Astrocyte of the cerebellum (primary cell): ENCODE measurements at regions not wholly inside any gene's neighbourhood (a gene's known extent, or its start where the extent isn't known, plus 50 kb on each side); places are given as distances from the start of the nearest gene placed in this dataset.

ENCODE experiments used
- DNase-seq: peaks from one replicate; pipeline ENCODE4 v3.0.0-alpha.2; 2011; ENCODE audit warnings: low read depth
- H3K4me3 ChIP-seq: 2 replicates; pipeline ENCODE4 v1.5.1; 2011; ENCODE audit warnings: mild to moderate bottlenecking, low read depth, low read length, moderate library complexity
- CTCF ChIP-seq: IDR thresholded peaks from 2 replicates; pipeline ENCODE4 v1.5.1; 2012; ENCODE audit warnings: low read length, low read depth, moderate library complexity, mild to moderate bottlenecking; ENCODE audit errors: missing control alignments
- in situ Hi-C: cut with HindIII; loops from 2 replicates; pipeline ENCODE4 v1.10.0; 2017; ENCODE audit warnings: low sequenced_read_pairs

DNA sequence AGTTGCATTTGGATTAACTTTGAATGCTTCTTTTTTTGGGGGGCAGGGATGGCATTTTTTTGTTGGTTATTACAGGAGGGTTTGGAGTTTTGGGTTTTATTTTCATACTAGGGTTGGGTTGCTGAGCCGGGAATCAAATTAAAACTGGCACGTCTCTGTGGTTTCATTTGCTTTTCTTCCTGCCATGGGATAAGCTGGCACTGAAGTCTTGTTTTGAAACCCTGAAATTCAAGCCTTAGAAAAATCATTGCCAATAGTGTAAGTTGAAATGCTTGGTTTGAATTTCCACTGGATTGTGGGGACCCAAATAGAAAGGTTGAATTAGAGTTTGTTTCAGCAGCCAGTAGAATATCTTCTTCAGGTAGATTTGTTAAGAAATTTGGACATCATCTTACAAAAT, 193.1 kb upstream of the DCBLD2 start:
- DNase-seq, result no peak
- H3K4me3 ChIP-seq, result no peak overlapping the region
- TF ChIP-seq CTCF, result no peak
- in situ Hi-C loops, result no loop called here

GRCh38 chr3:99087277-99087676, 185.8 kb upstream of the DCBLD2 start:
- no peak for DNase-seq
- no peak overlapping the region for H3K4me3 ChIP-seq
- no peak for TF ChIP-seq CTCF
- in situ Hi-C loops, result no loop called here

DNA sequence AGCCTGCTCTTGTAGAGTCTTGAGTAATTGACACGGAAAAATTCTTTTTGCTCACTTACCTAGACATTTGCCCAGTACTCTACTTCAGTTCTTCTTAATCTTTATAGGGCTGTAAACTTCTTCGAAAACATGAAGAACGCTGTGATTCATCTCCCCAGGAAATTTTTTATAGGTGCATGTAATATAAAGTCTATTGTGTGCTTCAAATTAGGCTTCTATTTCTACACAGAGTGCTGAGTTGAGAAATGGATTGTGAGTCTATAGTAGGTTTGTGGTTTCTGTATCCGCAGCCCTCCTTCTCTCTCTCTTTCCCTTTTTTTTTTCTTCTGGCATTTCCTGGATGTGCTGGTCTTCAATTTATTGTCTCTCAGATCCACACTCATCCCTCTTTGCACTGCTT, 183.3 kb upstream of the DCBLD2 start:
- DNase-seq, result no peak
- in situ Hi-C loops, result no loop called here
- no peak overlapping the region for H3K4me3 ChIP-seq
- no peak for TF ChIP-seq CTCF

DNA sequence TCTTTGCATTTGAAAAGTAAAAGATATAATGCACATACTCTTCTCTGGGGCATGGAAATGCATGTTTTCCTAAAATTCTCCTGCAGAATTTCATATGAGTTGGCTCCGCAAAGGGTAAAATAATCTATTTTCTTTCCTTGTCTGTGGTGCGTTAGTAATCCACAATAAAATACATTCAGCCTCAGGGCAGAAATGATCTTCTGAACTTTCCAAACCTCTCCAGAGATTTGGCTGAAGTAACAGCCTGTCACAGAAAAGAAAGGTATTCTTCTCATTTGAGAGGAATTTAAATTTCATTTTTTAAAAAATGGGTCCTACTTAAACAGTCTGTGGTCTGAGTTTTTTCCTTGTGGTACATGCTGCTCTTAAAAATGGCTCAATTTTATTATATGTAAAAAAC, 182.7 kb upstream of the DCBLD2 start:
- TF ChIP-seq CTCF, result no peak
- H3K4me3 ChIP-seq, result no peak overlapping the region
- in situ Hi-C loops, result no loop called here
- DNase-seq, result no peak

DNA sequence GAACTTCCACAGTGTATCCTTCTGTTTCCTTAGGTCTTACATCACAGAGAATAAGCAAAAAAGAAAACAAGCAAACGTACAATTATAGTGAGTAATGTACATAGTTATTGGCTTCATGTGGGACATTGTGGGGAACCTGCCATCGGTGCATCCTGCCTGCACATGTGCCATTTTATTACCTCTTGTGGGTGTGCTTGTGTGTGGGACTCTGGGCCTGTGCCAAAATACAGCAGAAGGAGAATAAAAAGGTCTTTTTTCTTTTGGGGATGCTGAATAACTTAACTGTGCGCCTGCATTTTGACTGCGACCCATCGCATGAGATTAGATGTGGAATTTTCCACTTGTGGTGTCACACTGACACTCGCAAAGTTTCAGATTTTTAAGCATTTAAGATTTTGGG, 169.6 kb upstream of the DCBLD2 start:
- TF ChIP-seq CTCF, result no peak
- H3K4me3 ChIP-seq, result no peak overlapping the region
- DNase-seq, result no peak
- in situ Hi-C loops, result no loop called here

DNA sequence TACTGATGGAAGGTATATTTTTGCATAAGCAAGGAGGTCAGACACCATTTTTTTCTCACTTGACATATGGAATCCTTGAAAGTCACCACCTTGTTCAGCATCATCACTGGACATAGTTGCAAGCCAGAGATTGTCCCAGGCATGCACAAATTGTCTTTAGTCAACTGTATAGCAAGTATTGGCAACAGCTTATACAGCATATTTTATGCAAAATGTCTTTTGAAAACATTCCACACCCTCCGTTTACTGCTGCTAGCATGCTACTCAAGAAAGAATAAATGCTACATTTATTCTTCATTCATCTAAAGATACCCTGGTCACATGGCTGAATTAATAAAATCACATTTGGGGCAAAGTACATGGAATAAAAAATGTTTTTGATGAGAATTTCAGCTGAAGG, 168.5 kb upstream of the DCBLD2 start:
- in situ Hi-C loops, result no loop called here
- H3K4me3 ChIP-seq, result no peak overlapping the region
- no peak for TF ChIP-seq CTCF
- no peak for DNase-seq

DNA sequence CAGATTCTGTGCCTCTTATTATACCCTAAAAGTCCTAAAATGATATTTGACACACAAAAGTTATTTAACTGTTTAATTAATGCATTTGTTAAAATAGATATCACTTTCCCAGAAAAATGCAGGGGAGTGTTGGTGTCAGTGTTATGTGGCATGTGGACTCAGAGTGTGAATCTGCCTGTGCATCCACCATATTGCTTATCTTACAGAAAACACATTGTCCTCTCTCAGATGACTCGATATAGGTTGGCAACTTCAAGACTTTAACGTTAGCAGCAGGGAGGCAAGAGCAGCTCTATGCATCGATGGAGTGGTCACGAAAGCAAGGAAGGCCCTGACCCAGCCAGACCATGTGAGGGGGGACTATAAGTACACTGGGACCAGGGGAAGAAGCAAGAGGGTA, 165.4 kb upstream of the DCBLD2 start:
- DNase-seq, result no peak
- no peak for TF ChIP-seq CTCF
- H3K4me3 ChIP-seq, result no peak overlapping the region
- in situ Hi-C loops, result no loop called here
